SK-N-SH (cell line): ENCODE measurements at regions not wholly inside any gene's neighbourhood (a gene's known extent, or its start where the extent isn't known, plus 50 kb on each side); places are given as distances from the start of the nearest gene placed in this dataset.

Experiments
- CTCF ChIA-PET: fragments of 300-600, 350-600 bp; formaldehyde crosslinking; extraction: SDS; loops from one replicate; lab custom pipeline; 2021; lab: Yijun Ruan, JAX
- POLR2A ChIA-PET: fragments of 350-600 bp; sonication (Branson Sonifier 250); formaldehyde crosslinking; extraction: SDS; loops from one replicate; lab custom pipeline; 2020; ENCODE audit warnings: antibody characterized with exemption, inconsistent platforms; lab: Yijun Ruan, JAX
- DNase-seq: peaks from one replicate; pipeline ENCODE4 v3.0.0; 2012
- H2AFZ ChIP-seq: fragments of 200-600 bp; sonication (generic); 2 replicates; pipeline ENCODE4 v1.8.1; 2016; ENCODE audit warnings: antibody characterized with exemption, mild to moderate bottlenecking, low read depth
- H3F3A ChIP-seq: fragments of 200-600 bp; sonication (generic); replicated peaks from 2 replicates; pipeline ENCODE3; 2016; ENCODE audit warnings: antibody characterized with exemption, mild to moderate bottlenecking; ENCODE audit not compliant: insufficient read depth
- H3K27ac ChIP-seq, 2 experiments: fragments of 200-500 bp in 1 of 2; fragments of 200-600 bp in 1 of 2; sonication (Bioruptor generic) in 1 of 2; sonication (generic), shearing (Covaris generic) in 1 of 2; 2 replicates each; pipeline versions ENCODE4 v1.5.1 to v1.6.1; 2014 to 2016; ENCODE audit warnings: low read depth in 2 of 2, inconsistent platforms in 1 of 2, low read length in 1 of 2, mild to moderate bottlenecking in 1 of 2, mixed read lengths in 1 of 2
- H3K27me3 ChIP-seq: fragments of 200-600 bp; sonication (generic), shearing (Covaris generic); 2 replicates; pipeline ENCODE4 v1.6.1; 2016; ENCODE audit warnings: mixed run types; ENCODE audit not compliant: insufficient read depth
- H3K36me3 ChIP-seq, 2 experiments: fragments of 200-500 bp in 1 of 2; fragments of 200-600 bp in 1 of 2; sonication (Bioruptor generic) in 1 of 2; sonication (generic) in 1 of 2; replicated peaks in 1 of 2; 2 replicates each; pipeline versions ENCODE3 to v1.5.1; 2014 to 2016; ENCODE audit warnings: low read length in 1 of 2, mild to moderate bottlenecking in 1 of 2; ENCODE audit not compliant: insufficient read depth in 2 of 2, control insufficient read depth in 1 of 2
- H3K4me1 ChIP-seq, 2 experiments: fragments of 200-500 bp in 1 of 2; fragments of 200-600 bp in 1 of 2; sonication (Bioruptor generic) in 1 of 2; sonication (generic), shearing (Covaris generic) in 1 of 2; 2 replicates each; pipeline versions ENCODE4 v1.5.1 to v1.6.1; 2014 to 2016; ENCODE audit warnings: low read depth in 1 of 2, low read length in 1 of 2, mixed run types in 1 of 2; ENCODE audit not compliant: insufficient read depth in 2 of 2, control insufficient read depth in 1 of 2
- H3K4me2 ChIP-seq: fragments of 200-600 bp; sonication (generic), shearing (Covaris generic); 2 replicates; pipeline ENCODE4 v1.6.1; 2017; ENCODE audit warnings: mixed run types
- H3K4me3 ChIP-seq, 2 experiments: fragments of 200-500 bp in 1 of 2; fragments of 200-600 bp in 1 of 2; sonication (Bioruptor generic) in 1 of 2; sonication (generic), shearing (Covaris generic) in 1 of 2; 2 replicates each; pipeline versions ENCODE4 v1.5.1 to v1.8.1; 2014 to 2016; ENCODE audit warnings: low read depth in 2 of 2, inconsistent platforms in 1 of 2, low read length in 1 of 2, mild to moderate bottlenecking in 1 of 2, mixed read lengths in 1 of 2, moderate library complexity in 1 of 2
- H3K79me2 ChIP-seq: fragments of 200-600 bp; sonication (generic); 2 replicates; pipeline ENCODE4 v1.8.1; 2017; ENCODE audit warnings: mild to moderate bottlenecking; ENCODE audit not compliant: insufficient read depth
- H3K9ac ChIP-seq: fragments of 200-600 bp; sonication (generic); 2 replicates; pipeline ENCODE4 v1.6.1; 2017; ENCODE audit warnings: mixed run types
- H3K9me2 ChIP-seq: fragments of 200-600 bp; sonication (generic); 2 replicates; pipeline ENCODE4 v1.6.1; 2017; ENCODE audit warnings: mixed run types
- H3K9me3 ChIP-seq: fragments of 200-600 bp; sonication (generic); 2 replicates; pipeline ENCODE4 v1.6.1; 2017; ENCODE audit warnings: mixed run types, mild to moderate bottlenecking, moderate library complexity
- H4K20me1 ChIP-seq: fragments of 200-600 bp; sonication (generic); 2 replicates; pipeline ENCODE4 v1.6.1; 2017; ENCODE audit warnings: mild to moderate bottlenecking, mixed run types; ENCODE audit not compliant: insufficient read depth
- FOSL2 ChIP-seq: IDR thresholded peaks from 2 replicates; pipeline ENCODE4 v1.4.0; 2012; ENCODE audit warnings: low read depth, mild to moderate bottlenecking, moderate library complexity, borderline replicate concordance
- GABPA ChIP-seq: IDR thresholded peaks from 2 replicates; pipeline ENCODE4 v1.4.0; 2012; ENCODE audit warnings: low read depth, mild to moderate bottlenecking
- JUND ChIP-seq: IDR thresholded peaks from 2 replicates; pipeline ENCODE4 v1.4.0; 2012
- MAX ChIP-seq: IDR thresholded peaks from 2 replicates; pipeline ENCODE4 v1.4.0; 2012; ENCODE audit warnings: low read depth
- NRF1 ChIP-seq: IDR thresholded peaks from 2 replicates; pipeline ENCODE4 v1.6.1; 2012; ENCODE audit warnings: low read depth, mild to moderate bottlenecking, low read length
- RCOR1 ChIP-seq: fragments of 150-350 bp; IDR thresholded peaks from 2 replicates; pipeline ENCODE4 v1.6.1; 2017; ENCODE audit warnings: antibody characterized with exemption, low read length
- RFX5 ChIP-seq: IDR thresholded peaks from 2 replicates; pipeline ENCODE4 v1.6.1; 2012; ENCODE audit warnings: mild to moderate bottlenecking, improper control_type of control experiment, low read length
- SIN3A ChIP-seq: IDR thresholded peaks from 2 replicates; pipeline ENCODE4 v1.6.1; 2012; ENCODE audit warnings: low read depth, mild to moderate bottlenecking, low read length, moderate library complexity, borderline replicate concordance
- whole genome bisulfite sequencing: methylation state at CpG from one replicate; pipeline ENCODE4 v1.1.6; 2017; ENCODE audit warnings: low lambda C conversion rate; 5-methylcytosine and 5-hydroxymethylcytosine counted together
- TF ChIP-seq, protein P1 (sequence below): fragments of 150-350 bp; IDR thresholded peaks from 2 replicates; pipeline ENCODE4 v1.6.1; 2016; ENCODE audit warnings: mild to moderate bottlenecking, low read depth, low read length
- TF ChIP-seq, protein P2 (sequence below): IDR thresholded peaks from 2 replicates; pipeline ENCODE4 v1.4.0; 2012; ENCODE audit warnings: low read depth, borderline replicate concordance

GRCh38 chr4:83660578-83660977 lies 124.7 kb downstream of the GPAT3 start:
- TF ChIP-seq, protein P1, sequence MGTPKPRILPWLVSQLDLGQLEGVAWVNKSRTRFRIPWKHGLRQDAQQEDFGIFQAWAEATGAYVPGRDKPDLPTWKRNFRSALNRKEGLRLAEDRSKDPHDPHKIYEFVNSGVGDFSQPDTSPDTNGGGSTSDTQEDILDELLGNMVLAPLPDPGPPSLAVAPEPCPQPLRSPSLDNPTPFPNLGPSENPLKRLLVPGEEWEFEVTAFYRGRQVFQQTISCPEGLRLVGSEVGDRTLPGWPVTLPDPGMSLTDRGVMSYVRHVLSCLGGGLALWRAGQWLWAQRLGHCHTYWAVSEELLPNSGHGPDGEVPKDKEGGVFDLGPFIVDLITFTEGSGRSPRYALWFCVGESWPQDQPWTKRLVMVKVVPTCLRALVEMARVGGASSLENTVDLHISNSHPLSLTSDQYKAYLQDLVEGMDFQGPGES: no peak
- TF ChIP-seq GABPA (no peak), NRF1 (no peak), RFX5 (no peak), RCOR1 (no peak), MAX (no peak), FOSL2 (no peak), JUND (no peak)
- TF ChIP-seq, protein P2, sequence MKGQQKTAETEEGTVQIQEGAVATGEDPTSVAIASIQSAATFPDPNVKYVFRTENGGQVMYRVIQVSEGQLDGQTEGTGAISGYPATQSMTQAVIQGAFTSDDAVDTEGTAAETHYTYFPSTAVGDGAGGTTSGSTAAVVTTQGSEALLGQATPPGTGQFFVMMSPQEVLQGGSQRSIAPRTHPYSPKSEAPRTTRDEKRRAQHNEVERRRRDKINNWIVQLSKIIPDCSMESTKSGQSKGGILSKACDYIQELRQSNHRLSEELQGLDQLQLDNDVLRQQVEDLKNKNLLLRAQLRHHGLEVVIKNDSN: no peak
- TF ChIP-seq, all 33 proteins: peak for 0
- WGBS: 11% methylated on average over 2 of the region's 2 CpGs
- no peak for DNase-seq

DNA sequence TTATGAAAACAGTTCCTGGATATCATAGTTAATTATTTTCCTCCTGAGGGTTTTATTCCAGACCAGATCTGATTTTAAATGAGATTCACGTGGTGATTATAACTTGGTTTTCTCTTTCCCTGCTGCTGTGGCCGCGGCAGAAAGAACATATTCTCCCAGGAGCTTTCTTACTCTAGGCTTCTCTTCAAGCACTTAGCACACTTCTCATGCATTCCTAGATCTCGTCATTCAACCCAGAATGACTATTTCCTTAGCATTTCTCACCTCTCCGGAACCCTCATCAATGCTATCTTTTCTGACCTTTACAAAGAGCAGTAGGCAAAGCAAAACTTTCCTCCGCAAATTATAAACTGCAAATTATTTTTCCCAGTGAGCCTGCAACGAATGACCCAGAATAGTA lies 122.9 kb downstream of the GPAT3 start:
- Histone ChIP-seq H3K79me2 (no peaks in the 10 kb centered on the region), H3K9me3 (no peaks in the 10 kb centered on the region), H3F3A (no peaks in the 10 kb centered on the region), H2AFZ (no peak overlapping the region), H3K36me3 (no peaks in the 10 kb centered on the region), H3K9me2 (no peaks in the 10 kb centered on the region), H3K27me3 (peaks cover 8% of the 10 kb centered on the region; the same call in 1 of the 2 replicates), H3K4me3 (no peak overlapping the region), H3K27ac (no peak overlapping the region), H3K4me1 (no peaks in the 10 kb centered on the region), H3K4me2 (no peak overlapping the region), H4K20me1 (no peaks in the 10 kb centered on the region), H3K9ac (no peak overlapping the region)
- POLR2A ChIA-PET: no interaction called here
- no peak for DNase-seq
- 10% methylated on average over 7 of the region's 7 CpGs for WGBS
- TF ChIP-seq MAX (no peak), SIN3A (no peak)
- CTCF ChIA-PET: interaction anchor here (4.5 kb wide), 1 partner anchor 14 kb away, joined by 30 read pairs; no protein-coding TSS in a partner anchor

More at GRCh38 chr4:83660578-83660977, 124.7 kb downstream of the GPAT3 start:
- H3K9me2 ChIP-seq: no peaks in the 10 kb centered on the region
- H3K27me3 ChIP-seq: peaks cover 8% of the 10 kb centered on the region; the same call in 1 of the 2 replicates
- H3K9me3 ChIP-seq: no peaks in the 10 kb centered on the region
- no peaks in the 10 kb centered on the region for H4K20me1 ChIP-seq
- H3K4me2 ChIP-seq: no peak overlapping the region
- H2AFZ ChIP-seq: no peak overlapping the region
- no peak overlapping the region for H3K27ac ChIP-seq
- CTCF ChIA-PET: no interaction called here
- no peaks in the 10 kb centered on the region for H3K79me2 ChIP-seq
- no peaks in the 10 kb centered on the region for H3K4me1 ChIP-seq
- no peak overlapping the region for H3K9ac ChIP-seq
- no peak overlapping the region for H3K4me3 ChIP-seq
- H3K36me3 ChIP-seq: no peaks in the 10 kb centered on the region
- no peaks in the 10 kb centered on the region for H3F3A ChIP-seq
- POLR2A ChIA-PET: no interaction called here
